Stomach (tissue), 8 donors: ENCODE measurements at regions not wholly inside any gene's neighbourhood (a gene's known extent, or its start where the extent isn't known, plus 50 kb on each side); places are given as distances from the start of the nearest gene placed in this dataset.
"Not testable (repeated sequence)": the region's sequence is repeated elsewhere in the genome, so short reads cannot be mapped to it uniquely, and the experiment has no call there.

Experiments
- DNase-seq, 2 donors: peaks; one replicate each; pipeline versions ENCODE4 v3.0.0 to v3.0.0-alpha.2; 2013 to 2019
- H3K27ac ChIP-seq, 5 donors: fragments of 200-600 bp in 4 of 5; sonication (generic) in 4 of 5; one replicate each; pipeline ENCODE4 v1.5.1; 2013 to 2019; ENCODE audit warnings: mild to moderate bottlenecking in 1 of 5, moderate library complexity in 1 of 5
- H3K27me3 ChIP-seq, 3 donors: fragments of 200-600 bp; sonication (generic); one replicate each; pipeline ENCODE4 v1.5.1; 2017 to 2019; ENCODE audit warnings: mixed run types in 1 of 3
- H3K36me3 ChIP-seq, 4 donors: fragments of 200-600 bp; sonication (generic); 1 replicate in 3 of 4; 2 replicates in 1 of 4; pipeline ENCODE4 v1.5.1; 2016 to 2019
- H3K4me1 ChIP-seq, 4 donors: fragments of 200-600 bp; sonication (generic); one replicate each; pipeline ENCODE4 v1.5.1; 2016 to 2019
- H3K4me3 ChIP-seq, 4 donors: fragments of 200-600 bp; sonication (generic) in 3 of 4; one replicate each; pipeline ENCODE4 v1.5.1; 2016 to 2019; ENCODE audit warnings: mild to moderate bottlenecking in 1 of 4
- H3K9me3 ChIP-seq, 4 donors: fragments of 200-600 bp; sonication (generic); one replicate each; pipeline ENCODE4 v1.5.1; 2016 to 2019
- CTCF ChIP-seq, 7 experiments: fragments of 450-650 bp in 4 of 7; fragments of 200-600 bp in 3 of 7; sonication (generic) in 3 of 7; IDR thresholded peaks; one replicate each; pipeline ENCODE4 v1.5.1; 2016 to 2019; ENCODE audit warnings: antibody characterized with exemption in 7 of 7, control low read depth in 2 of 7, mild to moderate bottlenecking in 1 of 7
- EP300 ChIP-seq: sonication (generic); formaldehyde crosslinking; IDR thresholded peaks from one replicate; pipeline ENCODE4 v1.6.1; 2017; ENCODE audit warnings: antibody characterized with exemption
- POLR2A ChIP-seq, 4 donors: fragments of 450-650 bp; IDR thresholded peaks; one replicate each; pipeline ENCODE4 v1.6.1; 2016; ENCODE audit warnings: antibody characterized with exemption in 4 of 4, control low read depth in 2 of 4, mild to moderate bottlenecking in 1 of 4, moderate library complexity in 1 of 4
- POLR2AphosphoS5 ChIP-seq, 3 donors: sonication (generic); formaldehyde crosslinking; IDR thresholded peaks; one replicate each; pipeline ENCODE4 v1.6.1; 2016; ENCODE audit warnings: antibody characterized with exemption in 3 of 3
- WGBS, 5 donors: extraction: QIAGEN DNeasy Blood & Tissue Kit in 3 of 5; methylation state at CpG; one replicate each; pipeline versions ENCODE4 v1.1.5 to v1.1.7; 2013 to 2018; 5-methylcytosine and 5-hydroxymethylcytosine counted together
- intact Hi-C: fragments of 100-400 bp; cut with DNase I; formaldehyde crosslinking; loops from one replicate; pipeline ENCODE4 v1.15.1; 2023; ENCODE audit warnings: low total_unique reads
- donor health status: healthy with polysubstance abuse.
- donor health status: Bipolar disorder and iron deficiency.
- donor health status: healthy.

DNA sequence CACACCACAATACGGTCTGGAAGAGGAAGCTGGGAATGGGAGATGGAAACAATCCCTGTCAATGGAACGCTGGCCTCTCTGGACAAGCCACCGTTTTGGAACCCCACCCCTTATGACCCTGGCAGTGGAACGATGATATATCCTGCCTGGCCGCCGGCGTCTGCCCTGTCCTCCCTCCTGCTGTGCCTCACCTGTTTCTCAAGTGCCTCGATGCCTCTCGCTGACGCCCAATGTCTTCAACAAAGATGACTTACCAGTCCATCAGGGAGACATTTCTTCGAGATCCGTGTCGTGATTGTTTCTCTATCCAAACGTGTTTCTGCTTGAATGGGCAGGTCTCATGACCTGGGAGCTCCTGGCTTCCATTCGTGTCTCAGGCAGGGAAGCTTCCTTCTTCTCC is 476.5 kb downstream of the SPATA31A7 start:
- WGBS, 5 donors: 80 to 89% (median 84%) methylated on average over 15 of the region's 15 CpGs
- no peak overlapping the region for H3K27ac ChIP-seq
- intact Hi-C loops: no loop called here
- no peak overlapping the region for H3K4me3 ChIP-seq
- no peaks in the 10 kb centered on the region for H3K36me3 ChIP-seq
- H3K9me3 ChIP-seq: peaks cover 0 to 66% (median 43%) of the 10 kb centered on the region in 4 donors
- TF ChIP-seq POLR2AphosphoS5 (IDR thresholded peaks at IDR 0.05) (no peak), EP300 (no peak), CTCF (IDR thresholded peaks at IDR 0.05) (no peak), POLR2A (IDR thresholded peaks at IDR 0.05) (no peak)
- peak in 1 of 2 donors; percentile 5 for DNase-seq
- no peaks in the 10 kb centered on the region for H3K4me1 ChIP-seq
- no peaks in the 10 kb centered on the region for H3K27me3 ChIP-seq

DNA sequence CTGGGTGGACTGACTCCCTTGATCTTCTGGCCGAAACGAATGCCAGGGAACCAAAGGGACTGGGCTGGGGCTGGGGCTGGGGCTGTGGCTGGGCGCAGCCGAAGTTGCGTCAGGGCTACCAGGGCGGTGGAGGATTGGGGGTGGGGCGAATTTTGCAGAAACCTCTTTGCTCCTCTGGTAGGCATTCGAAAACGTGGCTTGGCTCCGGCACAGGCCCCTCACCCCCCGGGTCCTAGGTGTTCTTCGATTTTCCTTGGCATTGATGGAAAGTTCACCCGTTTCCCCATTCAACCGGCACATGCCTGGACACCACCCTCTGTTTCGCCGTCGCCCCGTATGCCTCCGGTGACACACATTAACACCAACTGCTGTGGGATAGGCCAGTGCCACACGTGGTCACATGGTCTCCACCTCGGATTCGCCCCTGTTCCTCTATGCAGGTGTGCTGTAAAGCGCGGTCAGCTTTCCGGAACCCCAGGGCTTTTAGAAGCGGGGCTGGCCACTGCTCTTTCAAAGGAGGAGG is 477.1 kb downstream of the SPATA31A7 start:
- Histone ChIP-seq H3K9me3 (peaks cover 0 to 72% (median 47%) of the 10 kb centered on the region in 4 donors), H3K27me3 (no peaks in the 10 kb centered on the region), H3K4me3 (no peak overlapping the region), H3K27ac (no peak overlapping the region), H3K4me1 (no peaks in the 10 kb centered on the region), H3K36me3 (no peaks in the 10 kb centered on the region)
- DNase-seq: peak in 1 of 2 donors; percentile 11
- no peak for TF ChIP-seq POLR2A (IDR thresholded peaks at IDR 0.05)
- TF ChIP-seq EP300: no peak
- TF ChIP-seq CTCF (IDR thresholded peaks at IDR 0.05): no peak
- no peak for TF ChIP-seq POLR2AphosphoS5 (IDR thresholded peaks at IDR 0.05)
- intact Hi-C loops: no loop called here
- 81 to 87% (median 83%) methylated on average over 26 of the region's 26 CpGs for WGBS, 5 donors

DNA sequence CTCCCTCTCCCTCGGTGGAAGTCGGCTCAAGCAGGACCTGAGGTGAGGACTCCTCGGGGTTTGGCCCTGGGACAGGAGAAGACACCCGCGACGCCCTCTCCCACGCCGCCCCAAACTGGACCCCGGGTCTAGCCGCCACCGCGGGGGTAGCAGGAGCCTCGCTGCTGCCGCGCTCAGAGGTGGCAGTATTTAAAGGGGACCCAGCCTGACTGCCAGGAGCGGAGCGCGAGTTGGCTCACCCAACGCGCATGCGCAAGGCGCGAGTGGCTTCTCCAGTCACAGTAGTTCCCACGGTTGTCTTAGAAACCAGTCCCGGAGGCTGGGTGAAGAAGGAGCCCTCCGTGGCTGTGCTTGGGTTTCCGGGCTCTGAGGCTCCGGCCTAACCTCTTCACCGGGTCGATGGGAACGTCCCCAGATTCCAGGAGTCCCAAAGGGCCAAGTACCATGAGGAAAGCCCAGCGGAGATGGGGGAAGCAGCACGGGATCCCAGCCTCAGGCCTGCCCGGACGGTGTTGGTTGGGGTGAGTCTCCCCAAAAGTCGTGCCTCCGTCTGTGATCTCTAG is 477.8 kb downstream of the SPATA31A7 start:
- no peaks in the 10 kb centered on the region for H3K4me1 ChIP-seq
- 87 to 91% (median 88%) methylated on average over 25 to 37 of the region's 37 CpGs for WGBS, 5 donors
- no peaks in the 10 kb centered on the region for H3K36me3 ChIP-seq
- intact Hi-C loops: no loop called here
- no peak overlapping the region for H3K27ac ChIP-seq
- TF ChIP-seq EP300: no peak
- TF ChIP-seq POLR2A (IDR thresholded peaks at IDR 0.05): no peak
- no peak for TF ChIP-seq CTCF (IDR thresholded peaks at IDR 0.05)
- no peak for TF ChIP-seq POLR2AphosphoS5 (IDR thresholded peaks at IDR 0.05)
- peaks cover 0 to 79% (median 51%) of the 10 kb centered on the region in 4 donors for H3K9me3 ChIP-seq
- H3K4me3 ChIP-seq: no peak overlapping the region
- no peaks in the 10 kb centered on the region for H3K27me3 ChIP-seq
- no peak for DNase-seq

GRCh38 chr9:61668201-61668600 is 478.4 kb downstream of the SPATA31A7 start:
- WGBS, 5 donors: 70 to 82% (median 78%) methylated on average over 18 of the region's 18 CpGs
- intact Hi-C loops, H3K27ac ChIP-seq, H3K4me1 ChIP-seq, DNase-seq, H3K27me3 ChIP-seq, H3K4me3 ChIP-seq, H3K36me3 ChIP-seq: not testable (repeated sequence)
- peaks cover 0 to 82% (median 53%) of the 10 kb centered on the region in 4 donors for H3K9me3 ChIP-seq

GRCh38 chr9:61668846-61669245 is 479.0 kb downstream of the SPATA31A7 start:
- TF ChIP-seq EP300 (no peak), POLR2AphosphoS5 (IDR thresholded peaks at IDR 0.05) (no peak), POLR2A (IDR thresholded peaks at IDR 0.05) (no peak), CTCF (IDR thresholded peaks at IDR 0.05) (no peak)
- intact Hi-C loops: no loop called here

More at GRCh38 chr9:61668846-61669245, 479.0 kb downstream of the SPATA31A7 start:
- no peak for DNase-seq
- Histone ChIP-seq H3K4me1 (no peaks in the 10 kb centered on the region), H3K9me3 (peaks cover 0 to 84% (median 53%) of the 10 kb centered on the region in 4 donors), H3K27ac (no peak overlapping the region), H3K4me3 (no peak overlapping the region), H3K36me3 (no peaks in the 10 kb centered on the region), H3K27me3 (no peaks in the 10 kb centered on the region)
- WGBS, 5 donors: 78 to 84% (median 81%) methylated on average over 13 to 14 of the region's 14 CpGs
